ENCODE measurements at regions not wholly inside any gene's neighbourhood (a gene's known extent, or its start where the extent isn't known, plus 50 kb on each side); places are given as distances from the start of the nearest gene placed in this dataset.

DNA sequence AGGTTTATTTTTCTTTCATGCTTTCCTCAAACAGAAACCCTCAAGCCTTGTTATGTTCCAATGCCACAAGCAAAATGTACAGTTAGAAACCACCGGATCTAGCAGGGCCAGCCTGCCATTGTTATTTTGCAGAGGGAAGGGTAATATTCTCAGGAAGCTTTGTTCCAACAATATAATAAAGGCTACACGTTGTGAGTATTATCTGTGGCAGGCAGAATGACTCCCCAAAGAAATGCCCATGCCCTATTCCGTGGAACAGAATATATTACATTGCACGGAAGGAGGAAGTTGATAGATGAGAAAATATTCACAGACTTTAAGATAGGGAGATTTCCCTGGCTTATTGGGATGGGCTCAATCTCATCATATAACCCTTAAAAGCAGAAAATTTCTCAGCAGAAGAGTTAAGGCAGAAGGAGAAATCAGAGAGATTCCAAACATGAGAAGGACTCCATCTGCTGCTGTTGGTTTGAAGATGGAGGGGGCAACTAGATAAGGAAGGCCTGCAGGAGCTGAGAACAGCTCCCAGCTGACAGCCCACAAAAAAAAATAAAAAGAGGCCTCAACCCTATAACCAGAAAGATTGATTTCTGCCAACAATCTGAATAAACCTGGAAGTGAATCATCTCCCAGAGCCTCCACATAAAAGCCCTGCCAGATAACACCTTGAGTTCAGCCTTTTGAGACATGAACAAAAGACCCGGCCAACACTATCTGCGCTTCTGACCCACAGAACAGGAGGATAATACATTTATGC lies 466.6 kb downstream of the LPIN1 start:
- no peak for DNase-seq (ENCODE audit: low spot score)
- TF ChIP-seq, protein P1, sequence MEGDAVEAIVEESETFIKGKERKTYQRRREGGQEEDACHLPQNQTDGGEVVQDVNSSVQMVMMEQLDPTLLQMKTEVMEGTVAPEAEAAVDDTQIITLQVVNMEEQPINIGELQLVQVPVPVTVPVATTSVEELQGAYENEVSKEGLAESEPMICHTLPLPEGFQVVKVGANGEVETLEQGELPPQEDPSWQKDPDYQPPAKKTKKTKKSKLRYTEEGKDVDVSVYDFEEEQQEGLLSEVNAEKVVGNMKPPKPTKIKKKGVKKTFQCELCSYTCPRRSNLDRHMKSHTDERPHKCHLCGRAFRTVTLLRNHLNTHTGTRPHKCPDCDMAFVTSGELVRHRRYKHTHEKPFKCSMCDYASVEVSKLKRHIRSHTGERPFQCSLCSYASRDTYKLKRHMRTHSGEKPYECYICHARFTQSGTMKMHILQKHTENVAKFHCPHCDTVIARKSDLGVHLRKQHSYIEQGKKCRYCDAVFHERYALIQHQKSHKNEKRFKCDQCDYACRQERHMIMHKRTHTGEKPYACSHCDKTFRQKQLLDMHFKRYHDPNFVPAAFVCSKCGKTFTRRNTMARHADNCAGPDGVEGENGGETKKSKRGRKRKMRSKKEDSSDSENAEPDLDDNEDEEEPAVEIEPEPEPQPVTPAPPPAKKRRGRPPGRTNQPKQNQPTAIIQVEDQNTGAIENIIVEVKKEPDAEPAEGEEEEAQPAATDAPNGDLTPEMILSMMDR (IDR thresholded peaks at IDR 0.05; ENCODE audit: borderline replicate concordance, control extremely low read depth, extremely low read depth, insufficient read depth, missing control alignments): no peak

DNA sequence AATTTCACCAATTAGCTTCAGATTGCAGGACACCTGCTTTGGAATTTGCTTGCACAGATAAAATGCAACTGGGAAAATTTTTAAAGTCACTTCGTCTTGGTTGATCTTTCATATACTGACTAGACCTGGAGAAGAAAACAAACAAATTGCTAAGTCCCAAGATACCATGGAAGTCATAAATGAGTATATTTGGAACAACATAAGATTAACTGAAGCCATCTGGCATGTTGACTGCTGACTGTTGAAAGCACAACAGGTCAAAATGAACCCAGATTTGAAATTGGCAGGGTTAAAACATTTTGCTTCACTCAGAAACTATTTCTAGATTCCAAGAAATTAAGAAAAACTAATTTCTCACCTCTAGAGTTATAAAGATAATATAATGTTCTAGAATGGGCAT lies 470.7 kb downstream of the LPIN1 start:
- DNase-seq (ENCODE audit: low spot score): no peak
- in situ Hi-C loops (cut with MboI; ENCODE audit: low sequenced_read_pairs, unreplicated experiment): no loop called here

More for the DNA sequence above, 466.6 kb downstream of the LPIN1 start:
- in situ Hi-C loops (cut with MboI; ENCODE audit: low sequenced_read_pairs, unreplicated experiment): no loop called here

DNA sequence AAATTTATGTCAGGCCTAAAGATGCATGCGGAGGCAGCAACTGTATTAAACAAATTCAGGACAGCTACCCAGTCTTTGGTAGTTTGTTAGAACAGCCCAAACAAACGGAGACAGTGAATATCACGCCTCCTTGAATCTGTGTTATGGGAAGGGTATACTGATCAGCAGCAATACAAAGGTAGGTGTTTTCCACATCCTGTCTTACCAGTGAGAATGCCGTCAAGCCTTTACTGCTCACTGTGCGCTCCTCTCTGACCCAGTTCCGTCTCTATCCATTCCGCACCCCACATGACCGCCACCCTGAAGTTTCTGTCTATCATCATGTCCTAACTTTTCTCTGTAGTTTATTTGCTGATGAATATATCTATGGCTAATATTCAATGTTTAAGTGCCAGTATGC lies 473.3 kb downstream of the LPIN1 start:
- TF ChIP-seq, protein P1 (IDR thresholded peaks at IDR 0.05; ENCODE audit: borderline replicate concordance, control extremely low read depth, extremely low read depth, insufficient read depth, missing control alignments): no peak
- in situ Hi-C loops (cut with MboI; ENCODE audit: low sequenced_read_pairs, unreplicated experiment): no loop called here
- DNase-seq (ENCODE audit: low spot score): no peak

More for the DNA sequence above, 470.7 kb downstream of the LPIN1 start:
- TF ChIP-seq, protein P1 (IDR thresholded peaks at IDR 0.05; ENCODE audit: borderline replicate concordance, control extremely low read depth, extremely low read depth, insufficient read depth, missing control alignments): no peak

DNA sequence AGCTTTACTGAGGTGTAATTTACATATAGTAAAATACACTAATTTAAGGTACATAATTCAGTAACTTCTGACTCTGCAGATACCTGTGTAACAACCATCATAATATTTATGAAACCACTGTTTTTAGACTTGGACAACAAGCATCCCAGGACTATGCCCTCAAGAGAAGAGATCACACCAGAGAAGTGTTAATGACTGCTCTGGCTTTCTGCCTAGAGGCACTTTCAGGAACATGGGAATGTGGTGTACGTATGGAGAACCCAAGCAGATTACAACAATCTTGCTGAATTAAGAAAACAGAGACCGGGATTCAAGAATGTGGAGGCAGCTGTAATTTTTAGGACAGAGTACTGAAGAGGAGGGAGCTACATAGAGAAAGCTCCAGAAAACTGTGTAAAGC lies 475.2 kb downstream of the LPIN1 start:
- TF ChIP-seq, protein P1 (IDR thresholded peaks at IDR 0.05; ENCODE audit: borderline replicate concordance, control extremely low read depth, extremely low read depth, insufficient read depth, missing control alignments): no peak
- no peak for DNase-seq (ENCODE audit: low spot score)
- in situ Hi-C loops (cut with MboI; ENCODE audit: low sequenced_read_pairs, unreplicated experiment): no loop called here

DNA sequence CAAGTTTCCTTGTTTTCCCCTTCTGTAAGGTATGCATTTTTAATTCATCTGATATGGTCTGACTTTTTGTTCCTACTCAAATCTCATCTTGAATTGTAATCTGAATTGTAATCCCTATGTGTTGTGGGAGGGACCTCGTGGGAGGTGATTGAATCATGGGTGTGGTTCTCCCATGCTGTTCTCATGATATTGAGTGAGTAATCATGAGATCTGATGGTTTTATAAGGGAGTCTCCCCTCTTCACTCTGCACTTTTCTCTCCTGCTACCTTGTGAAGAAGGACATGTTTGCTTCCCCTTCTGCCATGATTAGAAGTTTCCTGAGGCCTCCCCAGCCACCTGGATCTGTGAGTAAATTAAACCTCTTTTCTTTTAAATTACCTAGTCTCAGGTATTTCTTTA lies 476.1 kb downstream of the LPIN1 start:
- in situ Hi-C loops (cut with MboI; ENCODE audit: low sequenced_read_pairs, unreplicated experiment): no loop called here
- TF ChIP-seq, protein P1 (IDR thresholded peaks at IDR 0.05; ENCODE audit: borderline replicate concordance, control extremely low read depth, extremely low read depth, insufficient read depth, missing control alignments): no peak
- DNase-seq (ENCODE audit: low spot score): no peak

DNA sequence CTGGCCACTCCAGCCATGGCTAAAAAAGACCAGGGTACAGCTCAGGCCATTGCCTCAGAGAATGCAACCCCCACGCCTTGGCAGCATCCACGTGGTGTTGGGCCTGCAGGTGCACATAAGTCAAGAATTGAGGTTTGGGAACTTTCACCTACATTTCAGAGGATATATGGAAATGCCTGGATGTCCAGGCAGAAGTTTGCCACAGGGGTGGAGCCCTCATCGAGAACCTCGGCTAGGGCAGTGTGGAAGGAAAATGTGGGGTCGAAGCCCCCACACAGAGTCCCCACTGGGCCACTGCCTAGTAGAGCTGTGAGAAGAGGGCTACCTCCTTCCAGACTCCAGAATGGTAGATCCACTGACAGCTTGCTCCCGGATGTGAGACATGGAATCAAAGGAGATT lies 477.3 kb downstream of the LPIN1 start:
- TF ChIP-seq, protein P1 (IDR thresholded peaks at IDR 0.05; ENCODE audit: borderline replicate concordance, control extremely low read depth, extremely low read depth, insufficient read depth, missing control alignments): no peak
- DNase-seq (ENCODE audit: low spot score): no peak
- in situ Hi-C loops (cut with MboI; ENCODE audit: low sequenced_read_pairs, unreplicated experiment): no loop called here

All from GM13976 (cell line).